ENCODE measurements at regions not wholly inside any gene's neighbourhood (a gene's known extent, or its start where the extent isn't known, plus 50 kb on each side); places are given as distances from the start of the nearest gene placed in this dataset.

GRCh38 chr9:26361010-26361409 lies 531.6 kb downstream of the CAAP1 start:
- H3K36me3 Mint-ChIP-seq (ENCODE audit: insufficient read depth), result no peaks in the 10 kb centered on the region
- no peak overlapping the region for H3K4me3 Mint-ChIP-seq
- H3K27me3 Mint-ChIP-seq (ENCODE audit: low read depth), result no peaks in the 10 kb centered on the region
- peaks cover 7% of the 10 kb centered on the region for H3K9me3 Mint-ChIP-seq
- DNase-seq (no peak), ATAC-seq (no peak)
- no peaks in the 10 kb centered on the region for H3K4me1 Mint-ChIP-seq (ENCODE audit: low read depth)

GRCh38 chr9:26358836-26359235 lies 533.8 kb downstream of the CAAP1 start:
- Mint-ChIP-seq H3K4me1 (ENCODE audit: low read depth) (no peaks in the 10 kb centered on the region), H3K4me3 (no peak overlapping the region), H3K36me3 (ENCODE audit: insufficient read depth) (no peaks in the 10 kb centered on the region), H3K27me3 (ENCODE audit: low read depth) (no peaks in the 10 kb centered on the region), H3K9me3 (peaks cover 7% of the 10 kb centered on the region)
- DNase-seq, result no peak
- ATAC-seq, result no peak

GRCh38 chr9:26357803-26358344 lies 534.7 kb downstream of the CAAP1 start:
- Mint-ChIP-seq H3K4me3 (no peak overlapping the region), H3K4me1 (ENCODE audit: low read depth) (no peaks in the 10 kb centered on the region), H3K36me3 (ENCODE audit: insufficient read depth) (no peaks in the 10 kb centered on the region), H3K9me3 (peaks cover 7% of the 10 kb centered on the region), H3K27me3 (ENCODE audit: low read depth) (no peaks in the 10 kb centered on the region)
- ATAC-seq (no peak), DNase-seq (no peak)

GRCh38 chr9:26356491-26356890 lies 536.1 kb downstream of the CAAP1 start:
- Mint-ChIP-seq H3K4me1 (ENCODE audit: low read depth) (no peaks in the 10 kb centered on the region), H3K9me3 (peaks cover 5% of the 10 kb centered on the region), H3K27me3 (ENCODE audit: low read depth) (no peaks in the 10 kb centered on the region), H3K4me3 (no peak overlapping the region), H3K36me3 (ENCODE audit: insufficient read depth) (no peaks in the 10 kb centered on the region)
- ATAC-seq (no peak), DNase-seq (no peak)

- DNase-seq (no peak), ATAC-seq (no peak)
- no peaks in the 10 kb centered on the region for H3K4me1 Mint-ChIP-seq (ENCODE audit: low read depth)
These were observed 545.6 kb downstream of the CAAP1 start for GRCh38 chr9:26346942-26347477.

GRCh38 chr9:26341545-26341944 lies 551.1 kb downstream of the CAAP1 start:
- ATAC-seq, result no peak
- Mint-ChIP-seq H3K4me3 (no peak overlapping the region), H3K27me3 (ENCODE audit: low read depth) (no peaks in the 10 kb centered on the region), H3K4me1 (ENCODE audit: low read depth) (no peaks in the 10 kb centered on the region), H3K36me3 (ENCODE audit: insufficient read depth) (no peaks in the 10 kb centered on the region), H3K9me3 (peaks cover 21% of the 10 kb centered on the region)
- DNase-seq, result no peak

More at GRCh38 chr9:26346942-26347477, 545.6 kb downstream of the CAAP1 start:
- H3K4me3 Mint-ChIP-seq, result no peak overlapping the region
- no peaks in the 10 kb centered on the region for H3K27me3 Mint-ChIP-seq (ENCODE audit: low read depth)
- H3K9me3 Mint-ChIP-seq, result peaks cover 27% of the 10 kb centered on the region
- no peaks in the 10 kb centered on the region for H3K36me3 Mint-ChIP-seq (ENCODE audit: insufficient read depth)

GRCh38 chr9:26339796-26340195 lies 552.8 kb downstream of the CAAP1 start:
- peaks cover 15% of the 10 kb centered on the region for H3K9me3 Mint-ChIP-seq
- no peak for DNase-seq
- no peaks in the 10 kb centered on the region for H3K27me3 Mint-ChIP-seq (ENCODE audit: low read depth)
- ATAC-seq, result no peak
- no peaks in the 10 kb centered on the region for H3K36me3 Mint-ChIP-seq (ENCODE audit: insufficient read depth)
- no peak overlapping the region for H3K4me3 Mint-ChIP-seq
- no peaks in the 10 kb centered on the region for H3K4me1 Mint-ChIP-seq (ENCODE audit: low read depth)

- Mint-ChIP-seq H3K9me3 (peaks cover 5% of the 10 kb centered on the region), H3K4me3 (no peak overlapping the region), H3K4me1 (ENCODE audit: low read depth) (no peaks in the 10 kb centered on the region), H3K27me3 (ENCODE audit: low read depth) (no peaks in the 10 kb centered on the region), H3K36me3 (ENCODE audit: insufficient read depth) (no peaks in the 10 kb centered on the region)
- no peak for ATAC-seq
- no peak for DNase-seq
These were observed 557.5 kb downstream of the CAAP1 start for GRCh38 chr9:26335116-26335515.

- H3K9me3 Mint-ChIP-seq, result peaks cover 5% of the 10 kb centered on the region
- H3K4me1 Mint-ChIP-seq (ENCODE audit: low read depth), result no peaks in the 10 kb centered on the region
- ATAC-seq (no peak), DNase-seq (no peak)
- H3K4me3 Mint-ChIP-seq, result no peak overlapping the region
- no peaks in the 10 kb centered on the region for H3K36me3 Mint-ChIP-seq (ENCODE audit: insufficient read depth)
- no peaks in the 10 kb centered on the region for H3K27me3 Mint-ChIP-seq (ENCODE audit: low read depth)
These were observed 557.9 kb downstream of the CAAP1 start for GRCh38 chr9:26334706-26335105.

- Mint-ChIP-seq H3K4me3 (no peak overlapping the region), H3K4me1 (ENCODE audit: low read depth) (no peaks in the 10 kb centered on the region), H3K36me3 (ENCODE audit: insufficient read depth) (no peaks in the 10 kb centered on the region), H3K27me3 (ENCODE audit: low read depth) (no peaks in the 10 kb centered on the region), H3K9me3 (peaks cover 5% of the 10 kb centered on the region)
- DNase-seq, result no peak
- ATAC-seq, result no peak
These were observed 561.4 kb downstream of the CAAP1 start for GRCh38 chr9:26331223-26331622.

- ATAC-seq (no peak), DNase-seq (no peak)
- no peaks in the 10 kb centered on the region for H3K27me3 Mint-ChIP-seq (ENCODE audit: low read depth)
- no peaks in the 10 kb centered on the region for H3K36me3 Mint-ChIP-seq (ENCODE audit: insufficient read depth)
- H3K4me1 Mint-ChIP-seq (ENCODE audit: low read depth), result no peaks in the 10 kb centered on the region
- no peak overlapping the region for H3K4me3 Mint-ChIP-seq
- peaks cover 5% of the 10 kb centered on the region for H3K9me3 Mint-ChIP-seq
These were observed 562.6 kb downstream of the CAAP1 start for GRCh38 chr9:26329974-26330373.

GRCh38 chr9:26326563-26326962 lies 566.0 kb downstream of the CAAP1 start:
- DNase-seq (no peak), ATAC-seq (no peak)
- H3K36me3 Mint-ChIP-seq (ENCODE audit: insufficient read depth), result no peaks in the 10 kb centered on the region

GRCh38 chr9:26325444-26325829 lies 567.2 kb downstream of the CAAP1 start:
- DNase-seq, result no peak

More at GRCh38 chr9:26326563-26326962, 566.0 kb downstream of the CAAP1 start:
- H3K4me1 Mint-ChIP-seq (ENCODE audit: low read depth), result no peaks in the 10 kb centered on the region
- no peaks in the 10 kb centered on the region for H3K9me3 Mint-ChIP-seq
- no peak overlapping the region for H3K4me3 Mint-ChIP-seq
- H3K27me3 Mint-ChIP-seq (ENCODE audit: low read depth), result no peaks in the 10 kb centered on the region

GRCh38 chr9:26324786-26325443 lies 567.7 kb downstream of the CAAP1 start:
- H3K4me3 Mint-ChIP-seq, result no peak overlapping the region
- no peaks in the 10 kb centered on the region for H3K9me3 Mint-ChIP-seq
- H3K4me1 Mint-ChIP-seq (ENCODE audit: low read depth), result no peaks in the 10 kb centered on the region
- H3K27me3 Mint-ChIP-seq (ENCODE audit: low read depth), result no peaks in the 10 kb centered on the region
- no peak for DNase-seq
- no peak for ATAC-seq
- H3K36me3 Mint-ChIP-seq (ENCODE audit: insufficient read depth), result no peaks in the 10 kb centered on the region

More at GRCh38 chr9:26325444-26325829, 567.2 kb downstream of the CAAP1 start:
- Mint-ChIP-seq H3K9me3 (no peaks in the 10 kb centered on the region), H3K4me1 (ENCODE audit: low read depth) (no peaks in the 10 kb centered on the region), H3K36me3 (ENCODE audit: insufficient read depth) (no peaks in the 10 kb centered on the region), H3K27me3 (ENCODE audit: low read depth) (no peaks in the 10 kb centered on the region), H3K4me3 (no peak overlapping the region)
- no peak for ATAC-seq

GRCh38 chr9:26321935-26322334 lies 570.7 kb downstream of the CAAP1 start:
- no peaks in the 10 kb centered on the region for H3K4me1 Mint-ChIP-seq (ENCODE audit: low read depth)
- H3K4me3 Mint-ChIP-seq, result no peak overlapping the region
- peaks cover 15% of the 10 kb centered on the region for H3K9me3 Mint-ChIP-seq
- H3K27me3 Mint-ChIP-seq (ENCODE audit: low read depth), result no peaks in the 10 kb centered on the region
- DNase-seq (no peak), ATAC-seq (no peak)
- no peaks in the 10 kb centered on the region for H3K36me3 Mint-ChIP-seq (ENCODE audit: insufficient read depth)

Measured in activated T-cell treated with anti-CD3 and anti-CD28 coated beads, Interleukin-2, amount 50 U/mL, for 4 hours (primary cell).